ENCODE measurements at regions not wholly inside any gene's neighbourhood (a gene's known extent, or its start where the extent isn't known, plus 50 kb on each side); places are given as distances from the start of the nearest gene placed in this dataset.

- no peaks in the 10 kb centered on the region for H3K36me3 ChIP-seq (ENCODE audit: control insufficient read depth in 2 of 2, extremely low read depth in 1 of 2, insufficient read depth in 2 of 2, low read length in 2 of 2)
- peaks cover 28% of the 10 kb centered on the region for H3K4me1 ChIP-seq (ENCODE audit: control insufficient read depth, extremely low read depth, insufficient read depth, low read length)
- no TSS peak for BruUV-seq (replicated peaks)
- dilution Hi-C loops (cut with MboI; ENCODE audit: extremely low pct_ligation_motif_present, low sequenced_read_pairs) (no loop called here), intact Hi-C loops (cut with micrococcal nuclease) (no loop called here)
- H3K9me1 ChIP-seq (replicated peaks; ENCODE audit: control insufficient read depth, extremely low read depth, insufficient read depth, low read length) = no peaks in the 10 kb centered on the region
- H2AFZ ChIP-seq (ENCODE audit: low read depth, low read length) = peak overlapping the region; percentile 88
- ChIA-PET POLR2A (no interaction called here), CTCF (interaction anchor here (1.4 kb wide), 1 partner anchor 44 kb away, joined by 3 read pairs; no protein-coding TSS in a partner anchor)
- no peak overlapping the region for H3K4me3 ChIP-seq (replicated peaks in 1 of 3; ENCODE audit: insufficient read depth in 1 of 3, low read depth in 1 of 3, low read length in 3 of 3)
- FAIRE-seq (peak; percentile 80), DNase-seq (ENCODE audit: low read depth, low spot score) (peak; percentile 72)
- H3K27ac ChIP-seq (ENCODE audit: insufficient read depth, low read depth, low read length) = no peak overlapping the region
- no peaks in the 10 kb centered on the region for H4K20me1 ChIP-seq (replicated peaks; ENCODE audit: control insufficient read depth, extremely low read depth, insufficient read depth, low read length)
- no peak for TF ChIP-seq POLR2AphosphoS5 (IDR thresholded peaks at IDR 0.05; ENCODE audit: insufficient read depth, low read depth, low read length)
- no peak for TF ChIP-seq CTCF (IDR thresholded peaks at IDR 0.05; ENCODE audit: extremely low read depth in 1 of 2, insufficient read depth in 1 of 2, low read depth in 1 of 2, low read length in 2 of 2)
- TF ChIP-seq FOS (IDR thresholded peaks at IDR 0.05; ENCODE audit: borderline replicate concordance, insufficient read depth, low read length) = no peak
- TF ChIP-seq GATA2 (IDR thresholded peaks at IDR 0.05; ENCODE audit: insufficient read depth, insufficient read length, low read depth, low read length) = no peak
- no peak for TF ChIP-seq POLR2A (IDR thresholded peaks at IDR 0.05; ENCODE audit: low read depth, low read length)
- no peak for TF ChIP-seq JUN (IDR thresholded peaks at IDR 0.05; ENCODE audit: borderline replicate concordance, insufficient read depth, insufficient read length, low read depth)
- no peak for TF ChIP-seq MYC (IDR thresholded peaks at IDR 0.05; ENCODE audit: low read depth, low read length)
- no peak for TF ChIP-seq MAX (IDR thresholded peaks at IDR 0.05; ENCODE audit: insufficient read depth, insufficient read length)
- no peak for TF ChIP-seq EZH2 (IDR thresholded peaks at IDR 0.05; ENCODE audit: borderline replicate concordance, low read depth, low read length, severe bottlenecking)
- H3K9me3 ChIP-seq (replicated peaks; ENCODE audit: control insufficient read depth, insufficient read depth, low read length) = no peaks in the 10 kb centered on the region
- H3K9ac ChIP-seq (replicated peaks; ENCODE audit: extremely low read depth, insufficient read depth, low read length) = no peak overlapping the region
- H3K4me2 ChIP-seq (ENCODE audit: insufficient read depth, low read length) = no peak overlapping the region
- H3K79me2 ChIP-seq (ENCODE audit: control insufficient read depth, insufficient read depth, low read length) = no peaks in the 10 kb centered on the region
- no peaks in the 10 kb centered on the region for H3K27me3 ChIP-seq (ENCODE audit: control insufficient read depth in 2 of 2, insufficient read depth in 2 of 2, low read length in 2 of 2)
These were observed 82.8 kb upstream of the HAAO start for GRCh38 chr2:42874949-42875801.

All from endothelial cell of umbilical vein (primary cell).